ENCODE measurements at regions not wholly inside any gene's neighbourhood (a gene's known extent, or its start where the extent isn't known, plus 50 kb on each side); places are given as distances from the start of the nearest gene placed in this dataset.

DNA sequence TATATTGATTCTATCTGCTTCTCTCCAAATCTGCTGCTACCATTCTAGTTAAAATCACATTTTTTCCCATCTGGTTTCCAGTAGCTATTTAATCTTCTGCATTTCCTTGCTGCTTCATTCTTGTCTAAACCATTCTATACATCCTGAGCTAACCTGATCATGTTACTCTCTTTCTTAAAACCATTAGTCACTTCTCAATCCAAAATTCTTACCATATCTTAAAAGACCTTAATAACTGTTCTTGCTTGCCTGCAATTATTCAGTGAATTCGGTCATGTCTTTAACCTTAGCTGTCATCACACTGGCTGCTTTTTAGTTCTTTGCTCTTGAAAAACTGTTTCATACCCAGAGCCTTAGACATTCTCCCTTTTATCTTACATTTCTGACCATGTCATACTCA lies 56.4 kb upstream of the PZP start (continued):
- TF ChIP-seq CEBPB (IDR thresholded peaks at IDR 0.05; ENCODE audit: low read depth, low read length), result no peak

DNA sequence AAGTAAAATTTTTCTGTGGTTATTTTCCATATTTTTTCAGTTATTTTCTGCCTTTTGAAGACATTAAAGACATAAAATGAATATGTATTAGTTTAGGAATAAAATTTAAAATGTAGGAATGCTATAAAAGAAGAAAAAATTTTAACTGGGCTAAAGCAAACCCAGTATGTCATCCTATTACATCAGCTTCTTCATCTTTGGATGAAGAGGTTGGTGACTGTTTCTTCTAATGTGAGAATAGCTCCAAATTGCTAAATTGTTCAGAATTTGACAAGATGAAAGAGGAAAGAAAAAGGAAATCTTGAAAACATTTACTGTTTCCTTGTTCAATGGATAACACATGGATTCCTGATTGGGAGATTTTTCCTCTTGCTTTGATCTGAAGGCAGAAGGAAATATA lies 52.7 kb upstream of the PZP start:
- no peak overlapping the region for H3K4me2 ChIP-seq (ENCODE audit: insufficient read depth in 1 of 2, low read depth in 2 of 2, low read length in 2 of 2)
- H2BK15ac ChIP-seq (ENCODE audit: low read length), result no peak overlapping the region
- H2BK20ac ChIP-seq (ENCODE audit: low read length), result no peak overlapping the region
- no peak overlapping the region for H2BK12ac ChIP-seq (ENCODE audit: low read depth, low read length)
- no peak overlapping the region for H3K4me3 ChIP-seq (ENCODE audit: extremely low read depth in 1 of 4, insufficient read depth in 2 of 4, low read depth in 3 of 4, low read length in 4 of 4)
- no peak overlapping the region for H4K5ac ChIP-seq (ENCODE audit: insufficient read length, low read depth, low read length)
- H3K36me3 ChIP-seq (ENCODE audit: control insufficient read depth in 2 of 4, insufficient read depth in 4 of 4, low read length in 3 of 4), result no peaks in the 10 kb centered on the region
- no peaks in the 10 kb centered on the region for H3K79me1 ChIP-seq (ENCODE audit: low read depth, low read length)
- DNase-seq (ENCODE audit: low read depth in 1 of 2, low spot score in 2 of 2), result no peak
- no peak overlapping the region for H3K18ac ChIP-seq (ENCODE audit: extremely low read depth, low read length)
- no peak overlapping the region for H2BK120ac ChIP-seq (replicated peaks; ENCODE audit: low read depth, low read length)
- no peaks in the 10 kb centered on the region for H4K20me1 ChIP-seq (replicated peaks in 1 of 2; ENCODE audit: control insufficient read depth in 1 of 2, insufficient read depth in 2 of 2, low read length in 2 of 2)
- H2BK5ac ChIP-seq (ENCODE audit: low read depth, low read length), result no peak overlapping the region
- FAIRE-seq, result peak; percentile 66
- H3K79me2 ChIP-seq (ENCODE audit: control insufficient read depth in 1 of 2, insufficient read depth in 2 of 2, low read length in 2 of 2), result no peaks in the 10 kb centered on the region
- no peak overlapping the region for H2AFZ ChIP-seq (ENCODE audit: low read length)
- H3K27ac ChIP-seq (ENCODE audit: low read depth, low read length), result no peak overlapping the region
- H2AK5ac ChIP-seq (ENCODE audit: low read depth, low read length), result no peak overlapping the region
- no peak overlapping the region for H3K23ac ChIP-seq (ENCODE audit: insufficient read length)
- H3K4me1 ChIP-seq (replicated peaks in 1 of 4; ENCODE audit: control insufficient read depth in 3 of 4, insufficient read depth in 4 of 4, low read length in 3 of 4), result no peaks in the 10 kb centered on the region
- POLR2A ChIA-PET (ENCODE audit: partially characterized antibody), result no interaction called here
- no peak overlapping the region for H3K56ac ChIP-seq (replicated peaks; ENCODE audit: insufficient read length, low read depth, low read length)
- no peak overlapping the region for H4K91ac ChIP-seq (replicated peaks; ENCODE audit: insufficient read length, low read length)
- CTCF ChIA-PET (ENCODE audit: partially characterized antibody), result interaction anchor here (2.0 kb wide), 1 partner anchor 11 kb away, joined by 6 read pairs; no protein-coding TSS in a partner anchor
- H3K4ac ChIP-seq (replicated peaks; ENCODE audit: insufficient read length, low read depth, low read length), result no peak overlapping the region
- no peak overlapping the region for H3K9ac ChIP-seq (replicated peaks in 1 of 4; ENCODE audit: extremely low read depth in 1 of 4, low read depth in 3 of 4, low read length in 3 of 4)
- H3K23me2 ChIP-seq (ENCODE audit: low read depth, low read length), result no peaks in the 10 kb centered on the region
- H4K8ac ChIP-seq (ENCODE audit: extremely low read depth, insufficient read depth, low read length), result no peak overlapping the region
- H3K9me3 ChIP-seq (ENCODE audit: insufficient read depth in 2 of 2, low read depth in 1 of 2, low read length in 1 of 2), result no peaks in the 10 kb centered on the region; a peak in 1 of 4 replicates
- no peak overlapping the region for H3K14ac ChIP-seq (ENCODE audit: insufficient read length)
- no peak for TF ChIP-seq CBX5 (IDR thresholded peaks at IDR 0.05; ENCODE audit: low read depth, low read length)
- no peak for TF ChIP-seq CTBP2 (IDR thresholded peaks at IDR 0.05; ENCODE audit: borderline replicate concordance, insufficient read depth, insufficient read length, low read length)
- no peak for TF ChIP-seq RXRA (IDR thresholded peaks at IDR 0.05; ENCODE audit: insufficient read depth, low read depth, low read length)
- no peak for TF ChIP-seq TEAD4 (IDR thresholded peaks at IDR 0.05; ENCODE audit: low read depth, low read length)
- H3K27me3 ChIP-seq (replicated peaks in 1 of 4; ENCODE audit: control insufficient read depth in 3 of 4, extremely low read depth in 1 of 4, insufficient read depth in 3 of 4, low read length in 3 of 4), result no peaks in the 10 kb centered on the region
